ENCODE measurements at regions not wholly inside any gene's neighbourhood (a gene's known extent, or its start where the extent isn't known, plus 50 kb on each side); places are given as distances from the start of the nearest gene placed in this dataset.
"Not testable (repeated sequence)": the region's sequence is repeated elsewhere in the genome, so short reads cannot be mapped to it uniquely, and the experiment has no call there.

DNA sequence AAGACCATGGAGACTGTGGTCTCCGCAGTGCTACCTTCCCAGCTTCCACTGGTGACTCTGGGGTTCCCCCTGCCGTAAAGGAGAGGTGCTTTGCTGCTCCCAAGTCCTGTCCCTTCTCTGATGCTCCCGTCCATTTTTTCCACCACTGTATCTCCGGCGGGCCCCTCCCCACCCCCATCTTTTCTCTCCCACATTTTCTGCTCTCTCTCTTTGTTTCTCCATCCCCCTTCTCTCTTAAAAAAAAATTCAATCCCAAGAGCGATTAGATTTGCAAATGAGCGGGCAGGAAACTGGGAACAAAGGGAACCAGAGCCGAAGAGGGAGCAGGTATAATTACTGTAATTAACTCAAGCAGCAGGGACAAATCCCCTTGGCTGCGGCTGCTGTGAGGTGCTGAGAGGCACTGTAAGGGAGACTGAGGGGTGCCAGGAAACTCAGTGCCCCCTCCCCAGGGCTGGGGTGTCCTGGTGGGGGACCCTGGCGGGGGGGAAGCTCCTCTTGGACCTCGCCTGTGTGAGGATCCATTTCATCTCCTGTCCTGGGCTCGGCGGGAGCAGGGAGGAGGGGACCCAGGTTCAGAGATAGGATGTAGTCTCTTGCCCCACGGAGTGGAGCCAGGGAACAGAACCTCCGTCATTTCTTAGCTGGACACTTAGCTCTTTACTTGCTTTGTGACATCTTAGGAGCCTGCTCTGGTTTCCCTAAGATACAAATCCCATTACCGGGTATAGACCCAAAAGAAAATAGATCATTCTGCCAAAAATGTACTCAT lies 140.4 kb upstream of the NRXN3 start:
- H3K4me2 ChIP-seq (ENCODE audit: low read length), result no peak overlapping the region
- no peak for TF ChIP-seq EZH2phosphoT487 (IDR thresholded peaks at IDR 0.05; ENCODE audit: borderline replicate concordance, low read depth, low read length)
- TF ChIP-seq, protein P1, sequence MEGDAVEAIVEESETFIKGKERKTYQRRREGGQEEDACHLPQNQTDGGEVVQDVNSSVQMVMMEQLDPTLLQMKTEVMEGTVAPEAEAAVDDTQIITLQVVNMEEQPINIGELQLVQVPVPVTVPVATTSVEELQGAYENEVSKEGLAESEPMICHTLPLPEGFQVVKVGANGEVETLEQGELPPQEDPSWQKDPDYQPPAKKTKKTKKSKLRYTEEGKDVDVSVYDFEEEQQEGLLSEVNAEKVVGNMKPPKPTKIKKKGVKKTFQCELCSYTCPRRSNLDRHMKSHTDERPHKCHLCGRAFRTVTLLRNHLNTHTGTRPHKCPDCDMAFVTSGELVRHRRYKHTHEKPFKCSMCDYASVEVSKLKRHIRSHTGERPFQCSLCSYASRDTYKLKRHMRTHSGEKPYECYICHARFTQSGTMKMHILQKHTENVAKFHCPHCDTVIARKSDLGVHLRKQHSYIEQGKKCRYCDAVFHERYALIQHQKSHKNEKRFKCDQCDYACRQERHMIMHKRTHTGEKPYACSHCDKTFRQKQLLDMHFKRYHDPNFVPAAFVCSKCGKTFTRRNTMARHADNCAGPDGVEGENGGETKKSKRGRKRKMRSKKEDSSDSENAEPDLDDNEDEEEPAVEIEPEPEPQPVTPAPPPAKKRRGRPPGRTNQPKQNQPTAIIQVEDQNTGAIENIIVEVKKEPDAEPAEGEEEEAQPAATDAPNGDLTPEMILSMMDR (conservative IDR thresholded peaks at IDR 0.05; ENCODE audit: low read length), result no peak
- H3K79me2 ChIP-seq (ENCODE audit: insufficient read depth, low read depth, low read length), result no peaks in the 10 kb centered on the region
- no peaks in the 10 kb centered on the region for H3K36me3 ChIP-seq (ENCODE audit: insufficient read depth, low read length)
- H3K27ac ChIP-seq (ENCODE audit: low read depth, low read length, poor library complexity, severe bottlenecking), result no peak overlapping the region
- no peaks in the 10 kb centered on the region for H3K9me2 ChIP-seq (ENCODE audit: insufficient read depth, low read length)
- intact Hi-C loops (cut with micrococcal nuclease; ENCODE audit: unreplicated experiment), result loop anchor here (10.0 kb wide), 2 partner anchors 335 to 565 kb away; no protein-coding TSS in a partner anchor
- ChIA-PET CTCF (ENCODE audit: unreplicated experiment) (no interaction called here), POLR2A (no interaction called here)
- H2AFZ ChIP-seq (ENCODE audit: low read length), result no peak overlapping the region
- no peak for DNase-seq (ENCODE audit: low spot score)
- no peaks in the 10 kb centered on the region for H3K9me3 ChIP-seq (ENCODE audit: low read length)
- BruUV-seq (replicated peaks), result no TSS peak
- H3K4me1 ChIP-seq (ENCODE audit: insufficient read depth, low read length, poor library complexity, severe bottlenecking), result no peaks in the 10 kb centered on the region
- H3K4me3 ChIP-seq (ENCODE audit: low read depth, low read length, poor library complexity, severe bottlenecking), result no peak overlapping the region
- H4K20me1 ChIP-seq (ENCODE audit: insufficient read depth, low read length), result no peaks in the 10 kb centered on the region

DNA sequence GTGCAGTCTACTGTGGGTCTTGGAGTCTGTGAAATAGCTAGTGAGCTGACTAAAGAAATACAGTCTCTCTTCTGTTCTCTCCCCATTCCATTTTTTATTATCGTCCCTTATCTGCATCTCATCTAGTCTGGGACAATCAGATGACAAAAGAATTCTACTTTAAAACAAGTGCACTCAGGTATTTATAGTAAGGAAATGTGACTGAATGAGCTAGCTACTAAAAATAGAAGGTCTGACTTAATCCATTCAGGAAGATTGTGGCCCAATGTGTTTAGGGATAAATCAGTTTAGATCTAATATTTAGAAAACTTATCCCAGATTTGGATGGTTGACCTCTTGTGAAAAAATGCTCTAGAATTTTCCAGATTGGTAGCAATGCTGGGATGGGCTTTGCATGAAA lies 126.8 kb upstream of the NRXN3 start:
- Histone ChIP-seq H4K20me1 (ENCODE audit: insufficient read depth, low read length) (no peaks in the 10 kb centered on the region), H3K9me3 (ENCODE audit: low read length) (no peaks in the 10 kb centered on the region), H2AFZ (ENCODE audit: low read length) (no peak overlapping the region), H3K36me3 (ENCODE audit: insufficient read depth, low read length) (no peaks in the 10 kb centered on the region), H3K4me1 (ENCODE audit: insufficient read depth, low read length, poor library complexity, severe bottlenecking) (no peaks in the 10 kb centered on the region), H3K4me3 (ENCODE audit: low read depth, low read length, poor library complexity, severe bottlenecking) (no peak overlapping the region), H3K9me2 (ENCODE audit: insufficient read depth, low read length) (no peaks in the 10 kb centered on the region), H3K79me2 (ENCODE audit: insufficient read depth, low read depth, low read length) (no peaks in the 10 kb centered on the region), H3K4me2 (ENCODE audit: low read length) (no peak overlapping the region), H3K27ac (ENCODE audit: low read depth, low read length, poor library complexity, severe bottlenecking) (no peak overlapping the region)
- CTCF ChIA-PET (ENCODE audit: unreplicated experiment), result no interaction called here
- DNase-seq (ENCODE audit: low spot score), result no peak
- BruUV-seq (replicated peaks), result no TSS peak
- intact Hi-C loops (cut with micrococcal nuclease; ENCODE audit: unreplicated experiment), result no loop called here
- POLR2A ChIA-PET, result no interaction called here
- TF ChIP-seq, protein P1 (conservative IDR thresholded peaks at IDR 0.05; ENCODE audit: low read length), result no peak
- TF ChIP-seq EZH2phosphoT487 (IDR thresholded peaks at IDR 0.05; ENCODE audit: borderline replicate concordance, low read depth, low read length), result no peak

DNA sequence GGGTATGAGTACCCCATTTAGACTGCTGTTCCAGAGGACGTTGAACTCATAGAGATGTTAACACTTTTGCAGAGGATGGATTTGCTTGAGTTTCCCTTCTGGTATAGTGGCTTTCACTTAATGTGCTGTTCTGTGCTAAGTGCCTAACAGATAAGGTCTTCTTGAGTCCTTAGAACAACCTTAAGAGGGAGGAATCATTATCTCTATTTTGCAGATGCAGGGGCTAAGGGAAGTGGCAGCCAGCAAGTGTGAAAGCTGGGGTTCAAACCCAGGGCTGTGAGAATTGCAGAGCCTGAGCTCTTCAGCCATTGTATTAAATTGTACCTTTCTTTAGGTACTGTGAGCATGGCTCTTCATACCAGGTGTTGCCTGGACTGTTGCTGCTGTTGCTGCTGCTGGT lies 122.1 kb upstream of the NRXN3 start:
- BruUV-seq (replicated peaks), result no TSS peak
- Histone ChIP-seq H2AFZ (ENCODE audit: low read length) (no peak overlapping the region), H3K4me3 (ENCODE audit: low read depth, low read length, poor library complexity, severe bottlenecking) (no peak overlapping the region), H3K36me3 (ENCODE audit: insufficient read depth, low read length) (no peaks in the 10 kb centered on the region), H3K9me2 (ENCODE audit: insufficient read depth, low read length) (no peaks in the 10 kb centered on the region), H3K4me1 (ENCODE audit: insufficient read depth, low read length, poor library complexity, severe bottlenecking) (no peaks in the 10 kb centered on the region), H3K79me2 (ENCODE audit: insufficient read depth, low read depth, low read length) (no peaks in the 10 kb centered on the region), H3K9me3 (ENCODE audit: low read length) (no peaks in the 10 kb centered on the region), H3K27ac (ENCODE audit: low read depth, low read length, poor library complexity, severe bottlenecking) (no peak overlapping the region), H3K4me2 (ENCODE audit: low read length) (no peak overlapping the region), H4K20me1 (ENCODE audit: insufficient read depth, low read length) (no peaks in the 10 kb centered on the region)
- intact Hi-C loops (cut with micrococcal nuclease; ENCODE audit: unreplicated experiment), result no loop called here
- CTCF ChIA-PET (ENCODE audit: unreplicated experiment), result no interaction called here
- POLR2A ChIA-PET, result no interaction called here
- TF ChIP-seq, protein P1 (conservative IDR thresholded peaks at IDR 0.05; ENCODE audit: low read length), result no peak
- no peak for TF ChIP-seq EZH2phosphoT487 (IDR thresholded peaks at IDR 0.05; ENCODE audit: borderline replicate concordance, low read depth, low read length)
- no peak for DNase-seq (ENCODE audit: low spot score)

DNA sequence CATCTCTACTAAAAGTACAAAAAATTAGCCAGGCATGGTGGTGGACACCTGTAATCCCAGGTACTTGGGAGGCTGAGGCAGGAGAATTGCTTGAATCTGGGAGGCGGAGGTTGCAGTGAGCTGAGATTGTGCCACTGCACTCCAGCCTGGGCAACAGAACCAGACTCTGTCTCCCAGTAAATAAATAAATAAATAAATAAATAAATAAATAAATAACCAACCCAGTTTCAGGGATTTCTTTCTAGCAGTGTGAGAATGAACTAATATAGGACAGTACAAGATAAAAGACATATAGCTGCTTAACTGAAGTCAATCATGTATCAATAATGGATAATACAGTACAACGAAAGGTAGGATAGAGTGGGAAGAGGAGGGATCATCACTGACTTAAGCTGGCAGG lies 113.3 kb upstream of the NRXN3 start:
- H4K20me1 ChIP-seq (ENCODE audit: insufficient read depth, low read length); H3K9me2 ChIP-seq (ENCODE audit: insufficient read depth, low read length); CTCF ChIA-PET (ENCODE audit: unreplicated experiment); H3K36me3 ChIP-seq (ENCODE audit: insufficient read depth, low read length); DNase-seq (ENCODE audit: low spot score); H3K9me3 ChIP-seq (ENCODE audit: low read length); H3K4me1 ChIP-seq (ENCODE audit: insufficient read depth, low read length, poor library complexity, severe bottlenecking); intact Hi-C loops (cut with micrococcal nuclease; ENCODE audit: unreplicated experiment); BruUV-seq (replicated peaks); H2AFZ ChIP-seq (ENCODE audit: low read length); H3K4me3 ChIP-seq (ENCODE audit: low read depth, low read length, poor library complexity, severe bottlenecking); H3K79me2 ChIP-seq (ENCODE audit: insufficient read depth, low read depth, low read length); H3K27ac ChIP-seq (ENCODE audit: low read depth, low read length, poor library complexity, severe bottlenecking); H3K4me2 ChIP-seq (ENCODE audit: low read length): not testable (repeated sequence)
- POLR2A ChIA-PET, result interaction anchor here (0.6 kb wide), 1 partner anchor 195 kb away, joined by 3 read pairs; no protein-coding TSS in a partner anchor
